ENCODE measurements at regions not wholly inside any gene's neighbourhood (a gene's known extent, or its start where the extent isn't known, plus 50 kb on each side); places are given as distances from the start of the nearest gene placed in this dataset.

- no peak for DNase-seq (ENCODE audit: low read depth)
- H3K4me3 ChIP-seq (ENCODE audit: control insufficient read depth, low read depth, low read length): no peak overlapping the region
- TF ChIP-seq CTCF (conservative IDR thresholded peaks at IDR 0.05; ENCODE audit: control insufficient read depth, insufficient read depth, low read depth, low read length): no peak
These were observed 531.7 kb upstream of the C9orf72 start for GRCh38 chr9:28105001-28105400.

- no peak for TF ChIP-seq CTCF (conservative IDR thresholded peaks at IDR 0.05; ENCODE audit: control insufficient read depth, insufficient read depth, low read depth, low read length)
- no peak for DNase-seq (ENCODE audit: low read depth)
- no peak overlapping the region for H3K4me3 ChIP-seq (ENCODE audit: control insufficient read depth, low read depth, low read length)
These were observed 546.9 kb upstream of the C9orf72 start for GRCh38 chr9:28120184-28120583.

- DNase-seq (ENCODE audit: low read depth): no peak
- no peak for TF ChIP-seq CTCF (conservative IDR thresholded peaks at IDR 0.05; ENCODE audit: control insufficient read depth, insufficient read depth, low read depth, low read length)
- H3K4me3 ChIP-seq (ENCODE audit: control insufficient read depth, low read depth, low read length): no peak overlapping the region
These were observed 547.3 kb upstream of the C9orf72 start for GRCh38 chr9:28120626-28121025.

- DNase-seq (ENCODE audit: low read depth): no peak
- no peak overlapping the region for H3K4me3 ChIP-seq (ENCODE audit: control insufficient read depth, low read depth, low read length)
- TF ChIP-seq CTCF (conservative IDR thresholded peaks at IDR 0.05; ENCODE audit: control insufficient read depth, insufficient read depth, low read depth, low read length): no peak
These were observed 548.1 kb upstream of the C9orf72 start for GRCh38 chr9:28121366-28121765.

GRCh38 chr9:28124917-28125316 is 551.6 kb upstream of the C9orf72 start:
- H3K4me3 ChIP-seq (ENCODE audit: control insufficient read depth, low read depth, low read length): no peak overlapping the region
- DNase-seq (ENCODE audit: low read depth): no peak
- no peak for TF ChIP-seq CTCF (conservative IDR thresholded peaks at IDR 0.05; ENCODE audit: control insufficient read depth, insufficient read depth, low read depth, low read length)

GRCh38 chr9:28127101-28127500 is 553.8 kb upstream of the C9orf72 start:
- DNase-seq (ENCODE audit: low read depth): no peak
- no peak for TF ChIP-seq CTCF (conservative IDR thresholded peaks at IDR 0.05; ENCODE audit: control insufficient read depth, insufficient read depth, low read depth, low read length)
- no peak overlapping the region for H3K4me3 ChIP-seq (ENCODE audit: control insufficient read depth, low read depth, low read length)

GRCh38 chr9:28134446-28134976 is 561.2 kb upstream of the C9orf72 start:
- TF ChIP-seq CTCF (conservative IDR thresholded peaks at IDR 0.05; ENCODE audit: control insufficient read depth, insufficient read depth, low read depth, low read length): no peak
- DNase-seq (ENCODE audit: low read depth): no peak
- H3K4me3 ChIP-seq (ENCODE audit: control insufficient read depth, low read depth, low read length): no peak overlapping the region
